ENCODE measurements at regions not wholly inside any gene's neighbourhood (a gene's known extent, or its start where the extent isn't known, plus 50 kb on each side); places are given as distances from the start of the nearest gene placed in this dataset.

DNA sequence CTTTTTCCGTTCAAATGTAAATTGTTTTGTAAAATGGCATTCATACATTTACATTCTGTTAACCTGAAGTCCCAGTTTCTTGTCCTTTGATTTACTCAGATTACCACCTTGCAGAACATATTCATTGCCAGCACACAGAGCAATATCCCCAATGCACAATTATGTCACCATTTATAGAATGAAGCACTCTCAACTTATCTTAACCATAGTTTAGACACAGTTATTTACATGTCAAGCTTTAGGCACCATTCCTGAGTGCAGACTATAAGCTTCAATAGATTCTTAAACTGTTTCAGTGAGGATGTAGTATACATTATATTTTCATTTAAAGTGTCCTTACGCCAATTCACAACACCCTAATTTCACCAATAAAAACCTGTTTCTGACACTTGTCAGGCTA is 1977.9 kb downstream of the SUCLG1 start (continued):
- TF ChIP-seq EHMT2 (IDR thresholded peaks at IDR 0.05; ENCODE audit: low read depth) (no peak), TP53 (CRISPR knock-in tag; IDR thresholded peaks at IDR 0.05) (no peak), JUNB (IDR thresholded peaks at IDR 0.05) (no peak), NR3C1 (IDR thresholded peaks at IDR 0.05) (no peak), ZSCAN20 (CRISPR knock-in tag; IDR thresholded peaks at IDR 0.05) (no peak)
- TF ChIP-seq, protein P1, sequence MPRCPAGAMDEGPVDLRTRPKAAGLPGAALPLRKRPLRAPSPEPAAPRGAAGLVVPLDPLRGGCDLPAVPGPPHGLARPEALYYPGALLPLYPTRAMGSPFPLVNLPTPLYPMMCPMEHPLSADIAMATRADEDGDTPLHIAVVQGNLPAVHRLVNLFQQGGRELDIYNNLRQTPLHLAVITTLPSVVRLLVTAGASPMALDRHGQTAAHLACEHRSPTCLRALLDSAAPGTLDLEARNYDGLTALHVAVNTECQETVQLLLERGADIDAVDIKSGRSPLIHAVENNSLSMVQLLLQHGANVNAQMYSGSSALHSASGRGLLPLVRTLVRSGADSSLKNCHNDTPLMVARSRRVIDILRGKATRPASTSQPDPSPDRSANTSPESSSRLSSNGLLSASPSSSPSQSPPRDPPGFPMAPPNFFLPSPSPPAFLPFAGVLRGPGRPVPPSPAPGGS (IDR thresholded peaks at IDR 0.05) = no peak

DNA sequence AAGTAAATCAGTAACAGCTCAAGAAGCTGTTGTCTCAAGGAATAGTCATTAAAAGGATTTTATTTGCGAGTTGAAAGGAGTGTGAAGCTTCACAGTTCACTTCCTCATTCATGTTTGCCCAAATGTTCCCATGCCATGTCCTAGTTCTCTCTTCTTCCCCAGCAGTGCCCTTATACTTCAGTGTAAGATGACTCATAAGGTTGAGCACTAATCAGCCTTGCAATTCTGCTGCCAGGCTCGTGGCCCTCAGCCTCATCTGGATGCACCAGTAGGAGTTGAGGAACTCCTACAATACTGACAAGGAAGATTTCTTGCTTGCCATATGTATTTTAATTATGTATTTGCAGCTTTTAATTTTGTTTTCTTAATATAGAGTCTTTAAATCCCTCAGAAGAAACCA is 1980.4 kb downstream of the SUCLG1 start:
- no peak for FAIRE-seq
- WGBS (ENCODE audit: missing lambda C conversion rate) = 11% methylated on average over 2 of the region's 2 CpGs
- DNase-seq (ENCODE audit: low read depth in 1 of 2, low spot score in 1 of 2) = no peak
- Histone ChIP-seq H3K4me2 (no peak overlapping the region), H3K9me3 (peaks cover 6% of the 10 kb centered on the region; the same call in 1 of the 3 replicates), H3K4me3 (no peak overlapping the region), H3K4me1 (no peaks in the 10 kb centered on the region), H3K27ac (no peak overlapping the region)
- no peak for TF ChIP-seq KDM5A (IDR thresholded peaks at IDR 0.05)
- TF ChIP-seq MAFK (IDR thresholded peaks at IDR 0.05; ENCODE audit: partially characterized antibody) = no peak
- no peak for TF ChIP-seq USF2 (IDR thresholded peaks at IDR 0.05)
- TF ChIP-seq MAZ (IDR thresholded peaks at IDR 0.05; ENCODE audit: borderline replicate concordance, low read depth, low read length) = no peak
- TF ChIP-seq FOXS1 (CRISPR knock-in tag; IDR thresholded peaks at IDR 0.05) = no peak
- no peak for TF ChIP-seq ZFP36 (IDR thresholded peaks at IDR 0.05; ENCODE audit: borderline replicate concordance, partially characterized antibody)
- TF ChIP-seq SMC3 (IDR thresholded peaks at IDR 0.05) = no peak
- no peak for TF ChIP-seq RCOR1 (IDR thresholded peaks at IDR 0.05; ENCODE audit: low read depth, low read length)
- no peak for TF ChIP-seq NPAS2 (CRISPR knock-in tag; IDR thresholded peaks at IDR 0.05; ENCODE audit: borderline replicate concordance)
- no peak for TF ChIP-seq RNF2 (IDR thresholded peaks at IDR 0.05; ENCODE audit: borderline replicate concordance, low read depth)
- TF ChIP-seq ATOH8 (CRISPR knock-in tag; IDR thresholded peaks at IDR 0.05; ENCODE audit: low read depth) = no peak
- ATAC-seq = no peak
- CTCF ChIA-PET = interaction anchor here (0.6 kb wide), 1 partner anchor 885 kb away, joined by 3 read pairs; no protein-coding TSS in a partner anchor
- POLR2A ChIA-PET = no interaction called here

DNA sequence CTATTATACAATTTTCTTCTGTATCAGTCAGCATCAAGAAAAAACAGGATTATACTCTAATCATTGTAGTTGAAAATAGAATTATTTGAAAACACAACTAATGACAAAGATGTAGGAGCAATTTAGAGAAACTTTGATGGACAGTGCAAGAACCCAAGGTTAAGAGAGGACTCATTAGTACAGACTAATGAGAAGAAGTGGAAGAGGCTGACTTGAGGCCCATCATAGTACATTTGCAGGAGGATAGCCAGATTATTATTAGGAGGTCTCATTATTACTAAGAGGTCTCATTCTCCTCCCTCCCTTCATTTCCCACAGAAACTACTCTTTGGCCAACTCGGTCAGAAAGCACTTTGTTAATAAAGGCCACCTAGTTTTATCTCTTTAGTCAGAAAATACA is 1983.0 kb downstream of the SUCLG1 start:
- no peak for ATAC-seq
- 11% methylated on average over 1 of the region's 1 CpG for WGBS (ENCODE audit: missing lambda C conversion rate)
- Histone ChIP-seq H3K4me1 (no peaks in the 10 kb centered on the region), H3K27ac (no peak overlapping the region), H3K9me3 (peaks cover 6% of the 10 kb centered on the region; the same call in 1 of the 3 replicates), H3K4me2 (no peak overlapping the region), H3K4me3 (no peak overlapping the region)
- DNase-seq (ENCODE audit: low read depth in 1 of 2, low spot score in 1 of 2) = no peak
- ChIA-PET POLR2A (no interaction called here), CTCF (no interaction called here)
- no peak for FAIRE-seq
- TF ChIP-seq PHF8 (IDR thresholded peaks at IDR 0.05; ENCODE audit: borderline replicate concordance, low read depth) (no peak), MAFK (IDR thresholded peaks at IDR 0.05; ENCODE audit: partially characterized antibody) (no peak), REST (IDR thresholded peaks at IDR 0.05) (no peak), RARB (CRISPR knock-in tag; IDR thresholded peaks at IDR 0.05) (no peak), JUN (IDR thresholded peaks at IDR 0.05) (no peak), NFE2L2 (conservative IDR thresholded peaks at IDR 0.05; ENCODE audit: low read length) (no peak), SREBF2 (IDR thresholded peaks at IDR 0.05) (no peak), FOSL2 (IDR thresholded peaks at IDR 0.05) (no peak), FOSL2 (CRISPR knock-in tag; IDR thresholded peaks at IDR 0.05) (no peak)
- TF ChIP-seq, protein P2, sequence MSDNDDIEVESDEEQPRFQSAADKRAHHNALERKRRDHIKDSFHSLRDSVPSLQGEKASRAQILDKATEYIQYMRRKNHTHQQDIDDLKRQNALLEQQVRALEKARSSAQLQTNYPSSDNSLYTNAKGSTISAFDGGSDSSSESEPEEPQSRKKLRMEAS (IDR thresholded peaks at IDR 0.05) = no peak
